ENCODE measurements at regions not wholly inside any gene's neighbourhood (a gene's known extent, or its start where the extent isn't known, plus 50 kb on each side); places are given as distances from the start of the nearest gene placed in this dataset.

DNA sequence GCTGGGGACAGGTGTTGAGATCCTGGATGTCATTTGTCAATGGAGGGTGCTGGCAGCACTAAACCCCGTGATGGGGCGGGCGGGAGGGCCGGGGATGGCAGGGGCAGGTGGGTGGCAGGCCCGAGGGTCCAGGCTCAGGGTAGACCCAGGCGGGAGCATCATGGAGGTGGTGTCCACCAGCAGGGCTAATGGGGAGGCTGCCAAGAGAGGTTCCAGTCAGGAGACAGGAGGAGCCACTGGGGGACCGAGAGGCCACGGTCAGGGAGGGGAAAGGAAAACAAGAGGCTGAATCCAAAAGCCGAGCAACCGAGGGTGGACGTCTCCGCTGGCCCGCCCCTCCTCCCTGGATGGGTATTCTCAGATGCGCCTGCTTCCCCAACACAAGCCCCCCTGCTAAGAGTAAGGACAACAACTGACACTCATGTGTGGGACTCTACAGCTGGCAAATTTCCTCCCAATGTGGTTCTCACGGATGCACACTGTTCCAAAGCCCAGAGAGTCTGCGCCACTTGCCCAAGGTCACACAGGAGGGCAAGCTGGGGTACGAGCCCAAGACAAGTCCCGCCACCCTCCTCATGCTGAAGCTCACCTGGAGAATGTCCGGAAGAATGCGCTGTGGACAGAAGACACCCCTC, 132.0 kb downstream of the CPZ start:
- TF ChIP-seq EZH2 (IDR thresholded peaks at IDR 0.05; ENCODE audit: borderline replicate concordance, low read depth, low read length, poor library complexity, severe bottlenecking), result no peak
- TF ChIP-seq, protein P1, sequence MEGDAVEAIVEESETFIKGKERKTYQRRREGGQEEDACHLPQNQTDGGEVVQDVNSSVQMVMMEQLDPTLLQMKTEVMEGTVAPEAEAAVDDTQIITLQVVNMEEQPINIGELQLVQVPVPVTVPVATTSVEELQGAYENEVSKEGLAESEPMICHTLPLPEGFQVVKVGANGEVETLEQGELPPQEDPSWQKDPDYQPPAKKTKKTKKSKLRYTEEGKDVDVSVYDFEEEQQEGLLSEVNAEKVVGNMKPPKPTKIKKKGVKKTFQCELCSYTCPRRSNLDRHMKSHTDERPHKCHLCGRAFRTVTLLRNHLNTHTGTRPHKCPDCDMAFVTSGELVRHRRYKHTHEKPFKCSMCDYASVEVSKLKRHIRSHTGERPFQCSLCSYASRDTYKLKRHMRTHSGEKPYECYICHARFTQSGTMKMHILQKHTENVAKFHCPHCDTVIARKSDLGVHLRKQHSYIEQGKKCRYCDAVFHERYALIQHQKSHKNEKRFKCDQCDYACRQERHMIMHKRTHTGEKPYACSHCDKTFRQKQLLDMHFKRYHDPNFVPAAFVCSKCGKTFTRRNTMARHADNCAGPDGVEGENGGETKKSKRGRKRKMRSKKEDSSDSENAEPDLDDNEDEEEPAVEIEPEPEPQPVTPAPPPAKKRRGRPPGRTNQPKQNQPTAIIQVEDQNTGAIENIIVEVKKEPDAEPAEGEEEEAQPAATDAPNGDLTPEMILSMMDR (conservative IDR thresholded peaks at IDR 0.05; ENCODE audit: low read depth, low read length), result no peak

All from A673 (cell line).